Raji (cell line): ENCODE measurements at regions not wholly inside any gene's neighbourhood (a gene's known extent, or its start where the extent isn't known, plus 50 kb on each side); places are given as distances from the start of the nearest gene placed in this dataset.

Experiments used
- POLR2A ChIP-seq: IDR thresholded peaks from 2 replicates; pipeline ENCODE4 v1.6.1; 2011; ENCODE audit warnings: low read depth, low read length, control low read depth; ENCODE audit not compliant: insufficient read depth

- no peak for TF ChIP-seq POLR2A
Observed at GRCh38 chr6:105550955-105551620, 148.2 kb upstream of the PREP start.

GRCh38 chr6:105546754-105547153, 143.9 kb upstream of the PREP start:
- no peak for TF ChIP-seq POLR2A

GRCh38 chr6:105545947-105546731, 143.3 kb upstream of the PREP start:
- TF ChIP-seq POLR2A = no peak

GRCh38 chr6:105545228-105545920, 142.5 kb upstream of the PREP start:
- no peak for TF ChIP-seq POLR2A

- TF ChIP-seq POLR2A = no peak
Observed at GRCh38 chr6:105539911-105540310, 137.0 kb upstream of the PREP start.

DNA sequence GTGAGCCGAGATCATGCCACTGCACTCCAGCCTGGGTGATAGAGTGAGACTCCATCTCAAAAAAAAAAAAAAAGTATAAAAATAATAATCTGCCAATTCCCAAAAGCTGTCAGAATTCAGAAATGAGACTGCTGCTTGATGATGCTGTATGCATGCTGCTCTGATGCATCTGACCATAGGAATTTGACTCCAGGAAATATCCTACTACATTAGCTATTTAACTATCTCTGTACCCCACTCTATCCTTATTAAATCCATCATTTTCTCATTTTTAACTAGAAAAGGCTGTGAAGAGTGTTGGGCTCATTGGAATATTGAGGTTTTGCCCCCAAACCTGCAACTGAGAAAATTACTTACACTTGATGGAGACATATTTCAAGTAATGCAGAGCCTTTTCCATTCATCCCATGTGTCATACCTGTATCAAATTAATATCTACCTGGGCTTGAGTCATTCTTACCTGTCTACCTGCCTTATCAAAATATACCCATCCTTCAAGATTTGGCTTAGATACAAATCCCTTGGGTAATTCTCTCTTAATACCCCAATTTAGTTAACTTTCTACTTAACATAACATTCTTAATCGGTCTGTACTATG, 135.2 kb upstream of the PREP start:
- no peak for TF ChIP-seq POLR2A

GRCh38 chr6:105536961-105537360, 134.1 kb upstream of the PREP start:
- no peak for TF ChIP-seq POLR2A

GRCh38 chr6:105533301-105533700, 130.4 kb upstream of the PREP start:
- no peak for TF ChIP-seq POLR2A

DNA sequence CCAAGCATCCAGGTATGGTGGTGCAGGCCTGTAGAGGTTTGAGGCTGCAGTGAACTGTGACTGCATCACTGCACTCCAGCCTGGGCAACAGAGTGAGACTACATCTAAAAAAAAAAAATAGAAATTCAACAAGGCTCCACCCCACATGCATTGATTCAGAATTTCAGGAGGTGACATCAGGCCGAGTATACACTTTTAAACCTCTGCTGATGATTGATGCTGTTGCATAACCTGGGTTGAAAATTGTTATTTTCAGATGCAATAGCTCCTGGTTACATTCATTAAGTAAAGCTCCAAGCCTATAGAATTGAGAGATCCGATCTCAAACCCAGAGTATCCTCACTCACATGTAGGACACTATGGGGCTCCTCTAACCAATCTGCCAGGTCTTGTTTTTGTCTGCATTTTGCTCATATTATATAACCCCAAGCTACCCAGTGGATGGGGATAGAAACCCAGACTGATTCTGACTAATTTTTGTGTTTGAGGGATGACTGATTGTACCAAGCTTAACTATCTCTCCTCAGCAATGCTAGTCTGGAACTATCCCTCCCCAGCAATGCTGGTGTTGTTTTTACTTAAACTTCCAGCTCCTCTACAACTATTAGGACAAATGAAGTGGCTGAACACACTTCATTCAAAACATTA, 123.5 kb upstream of the PREP start:
- no peak for TF ChIP-seq POLR2A

DNA sequence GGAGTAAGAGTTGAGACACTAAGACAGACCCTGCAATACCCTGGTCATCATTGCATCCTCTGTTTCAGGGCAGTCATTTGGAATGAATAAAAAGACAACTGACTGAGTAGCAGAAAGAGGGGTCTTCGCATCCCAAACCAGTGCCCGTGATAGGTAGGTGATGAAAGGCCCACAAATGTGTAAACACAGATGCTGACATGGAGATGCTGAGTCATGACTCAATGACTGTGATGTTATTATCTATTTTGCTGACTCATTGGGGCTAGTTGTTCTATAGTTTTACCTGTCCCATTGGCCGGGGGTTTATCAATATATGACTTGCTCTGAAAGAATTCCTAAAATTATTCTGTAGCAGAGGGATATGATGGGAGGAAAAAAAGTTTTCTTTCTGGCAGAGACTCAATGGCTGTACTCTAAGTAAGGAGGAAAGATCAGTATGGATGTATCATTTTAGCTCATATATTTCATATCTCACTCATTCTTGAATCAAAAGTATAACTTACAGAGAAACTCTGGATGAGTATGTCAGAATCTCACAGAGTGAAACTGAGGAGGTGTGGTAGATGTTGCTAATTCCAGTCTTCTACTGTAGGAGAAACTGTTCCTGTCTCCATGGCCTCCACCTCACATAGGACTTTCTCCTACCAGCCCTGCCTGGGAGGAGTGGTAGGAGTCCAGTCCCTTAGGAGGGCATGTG, 119.9 kb upstream of the PREP start:
- TF ChIP-seq POLR2A = no peak

DNA sequence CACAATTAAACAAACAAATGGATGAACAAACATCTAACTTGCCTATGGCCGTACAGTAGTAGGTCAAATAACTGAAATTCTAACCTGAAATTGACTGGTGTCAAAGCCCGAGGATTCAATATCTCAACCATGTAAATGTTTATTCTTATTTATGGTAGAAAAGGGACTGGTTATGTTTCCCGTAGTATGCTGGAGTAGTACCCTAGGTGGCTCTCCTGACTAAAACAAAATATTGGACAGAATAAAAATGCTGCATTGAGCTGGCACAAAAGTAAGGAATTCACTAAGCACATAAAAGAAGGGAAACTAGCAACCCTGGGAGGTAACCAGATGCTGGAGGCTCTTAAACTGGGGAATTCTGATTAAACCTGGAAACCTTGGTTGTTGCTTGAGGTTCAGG, 117.1 kb upstream of the PREP start:
- no peak for TF ChIP-seq POLR2A

- no peak for TF ChIP-seq POLR2A
Observed at GRCh38 chr6:105515054-105515453, 112.2 kb upstream of the PREP start.

DNA sequence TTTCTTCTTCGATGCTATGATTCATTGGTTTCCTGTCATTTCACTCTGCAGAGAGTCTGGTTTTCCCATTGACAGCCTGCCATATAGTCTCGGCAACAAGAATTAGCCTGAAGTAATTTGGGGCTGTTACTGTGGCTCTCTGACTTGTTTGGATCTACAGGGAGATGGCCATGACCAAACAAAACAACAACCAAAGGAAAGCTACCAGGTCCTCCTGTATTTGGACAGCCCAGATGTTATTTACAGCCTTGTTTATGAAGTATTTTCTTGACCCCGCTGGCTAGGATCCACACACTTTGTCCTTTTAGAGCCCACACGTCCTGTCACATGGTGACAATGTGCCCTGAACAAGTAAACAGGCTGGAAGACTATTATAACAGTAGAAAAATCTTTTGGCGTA, 111.4 kb upstream of the PREP start:
- TF ChIP-seq POLR2A = no peak

DNA sequence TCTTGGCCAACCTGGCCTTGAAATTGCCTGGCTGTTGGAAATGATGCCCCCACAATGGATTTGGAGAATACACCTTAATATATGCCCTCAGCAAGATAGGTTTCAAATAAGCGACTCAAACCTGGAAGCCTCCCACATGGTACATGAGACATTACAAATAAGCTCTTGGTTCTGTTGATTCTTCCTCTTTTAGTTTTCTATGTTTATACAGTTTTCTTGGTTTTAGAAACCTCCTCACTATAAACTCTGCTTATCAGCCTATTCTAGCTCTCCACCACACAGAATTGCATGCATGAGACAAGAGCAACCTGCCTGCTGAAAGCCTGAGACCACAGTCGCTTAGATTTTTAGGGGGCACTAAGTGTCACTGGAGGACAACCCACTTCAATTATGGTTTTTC, 108.8 kb upstream of the PREP start:
- no peak for TF ChIP-seq POLR2A

GRCh38 chr6:105510746-105511145, 107.9 kb upstream of the PREP start:
- TF ChIP-seq POLR2A = no peak
